MCF 10A (cell line): ENCODE measurements at regions not wholly inside any gene's neighbourhood (a gene's known extent, or its start where the extent isn't known, plus 50 kb on each side); places are given as distances from the start of the nearest gene placed in this dataset.

Experiments
- BruUV-seq: library from RNA; stranded (reverse); fragments of 400-500 nt; replicated peaks from 2 replicates; lab custom pipeline; 2021; lab: Mats Ljungman, UMichigan
- CTCF ChIA-PET: fragments of 300-600 bp; sonication (Branson Sonifier 250); formaldehyde crosslinking; extraction: SDS; loops from one replicate; lab custom pipeline; 2021; ENCODE audit warnings: antibody characterized with exemption, inconsistent platforms; lab: Yijun Ruan, JAX
- POLR2A ChIA-PET: fragments of 300-600, 350-650 bp; sonication (Branson Sonifier 250); formaldehyde crosslinking; extraction: SDS; loops from one replicate; lab custom pipeline; 2020; ENCODE audit warnings: antibody characterized with exemption, inconsistent platforms; lab: Yijun Ruan, JAX
- DNase-seq: peaks from one replicate; pipeline ENCODE4 v3.0.0-alpha.2; 2018; ENCODE audit not compliant: unreplicated experiment
- H3K27ac Mint-ChIP-seq: one replicate; pipeline ENCODE4 v1.8.0; 2022; ENCODE audit warnings: mild to moderate bottlenecking, low read depth, mixed read lengths; ENCODE audit not compliant: unreplicated experiment
- H3K27me3 Mint-ChIP-seq: one replicate; pipeline ENCODE4 v1.8.0; 2022; ENCODE audit warnings: mixed read lengths; ENCODE audit not compliant: insufficient read depth, unreplicated experiment
- H3K36me3 Mint-ChIP-seq: one replicate; pipeline ENCODE4 v1.8.0; 2022; ENCODE audit warnings: mild to moderate bottlenecking, moderate library complexity, mixed read lengths; ENCODE audit not compliant: insufficient read depth, unreplicated experiment
- H3K4me1 Mint-ChIP-seq: one replicate; pipeline ENCODE4 v1.8.0; 2022; ENCODE audit warnings: mixed read lengths; ENCODE audit not compliant: insufficient read depth, unreplicated experiment
- H3K4me3 Mint-ChIP-seq: one replicate; pipeline ENCODE4 v1.8.0; 2022; ENCODE audit warnings: mild to moderate bottlenecking, moderate library complexity, mixed read lengths; ENCODE audit not compliant: unreplicated experiment
- H3K9me3 Mint-ChIP-seq: one replicate; pipeline ENCODE4 v1.8.0; 2022; ENCODE audit warnings: mixed read lengths; ENCODE audit not compliant: unreplicated experiment
- intact Hi-C: fragments of 100-400 bp; cut with micrococcal nuclease; formaldehyde crosslinking; loops from 2 replicates; pipeline ENCODE4 v1.14.1; 2022
- TF ChIP-seq, protein P1 (sequence below): fragments of 200-600 bp; IDR thresholded peaks from one replicate; pipeline ENCODE4 v1.8.0; 2022; ENCODE audit warnings: antibody characterized with exemption, mild to moderate bottlenecking; ENCODE audit not compliant: unreplicated experiment

DNA sequence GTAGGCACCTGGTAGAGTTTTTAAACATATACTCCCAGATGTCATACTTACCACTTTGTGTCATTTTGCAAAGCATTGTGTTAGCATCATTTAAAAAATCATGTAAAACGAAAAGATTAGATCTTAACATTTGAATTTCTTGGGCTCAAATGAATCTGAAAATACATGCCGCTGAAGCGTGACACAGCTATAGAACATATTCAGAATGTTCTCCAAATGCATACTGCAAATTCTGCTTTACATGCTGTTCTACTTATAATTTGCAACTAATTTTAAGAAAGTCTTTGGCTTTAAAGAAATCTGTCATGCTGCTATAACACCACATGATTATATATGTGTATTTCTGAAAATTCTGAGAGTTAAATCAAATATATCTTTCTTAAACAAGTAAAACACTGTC, 109.2 kb upstream of the CAV2 start:
- H3K27me3 Mint-ChIP-seq, result no peaks in the 10 kb centered on the region
- H3K27ac Mint-ChIP-seq, result no peak overlapping the region
- no TSS peak for BruUV-seq
- H3K4me1 Mint-ChIP-seq, result peaks cover 24% of the 10 kb centered on the region
- H3K4me3 Mint-ChIP-seq, result no peak overlapping the region
- no peaks in the 10 kb centered on the region for H3K36me3 Mint-ChIP-seq
- TF ChIP-seq, protein P1, sequence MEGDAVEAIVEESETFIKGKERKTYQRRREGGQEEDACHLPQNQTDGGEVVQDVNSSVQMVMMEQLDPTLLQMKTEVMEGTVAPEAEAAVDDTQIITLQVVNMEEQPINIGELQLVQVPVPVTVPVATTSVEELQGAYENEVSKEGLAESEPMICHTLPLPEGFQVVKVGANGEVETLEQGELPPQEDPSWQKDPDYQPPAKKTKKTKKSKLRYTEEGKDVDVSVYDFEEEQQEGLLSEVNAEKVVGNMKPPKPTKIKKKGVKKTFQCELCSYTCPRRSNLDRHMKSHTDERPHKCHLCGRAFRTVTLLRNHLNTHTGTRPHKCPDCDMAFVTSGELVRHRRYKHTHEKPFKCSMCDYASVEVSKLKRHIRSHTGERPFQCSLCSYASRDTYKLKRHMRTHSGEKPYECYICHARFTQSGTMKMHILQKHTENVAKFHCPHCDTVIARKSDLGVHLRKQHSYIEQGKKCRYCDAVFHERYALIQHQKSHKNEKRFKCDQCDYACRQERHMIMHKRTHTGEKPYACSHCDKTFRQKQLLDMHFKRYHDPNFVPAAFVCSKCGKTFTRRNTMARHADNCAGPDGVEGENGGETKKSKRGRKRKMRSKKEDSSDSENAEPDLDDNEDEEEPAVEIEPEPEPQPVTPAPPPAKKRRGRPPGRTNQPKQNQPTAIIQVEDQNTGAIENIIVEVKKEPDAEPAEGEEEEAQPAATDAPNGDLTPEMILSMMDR, result no peak
- intact Hi-C loops, result no loop called here
- ChIA-PET CTCF (no interaction called here), POLR2A (no interaction called here)
- no peaks in the 10 kb centered on the region for H3K9me3 Mint-ChIP-seq
- DNase-seq, result no peak

DNA sequence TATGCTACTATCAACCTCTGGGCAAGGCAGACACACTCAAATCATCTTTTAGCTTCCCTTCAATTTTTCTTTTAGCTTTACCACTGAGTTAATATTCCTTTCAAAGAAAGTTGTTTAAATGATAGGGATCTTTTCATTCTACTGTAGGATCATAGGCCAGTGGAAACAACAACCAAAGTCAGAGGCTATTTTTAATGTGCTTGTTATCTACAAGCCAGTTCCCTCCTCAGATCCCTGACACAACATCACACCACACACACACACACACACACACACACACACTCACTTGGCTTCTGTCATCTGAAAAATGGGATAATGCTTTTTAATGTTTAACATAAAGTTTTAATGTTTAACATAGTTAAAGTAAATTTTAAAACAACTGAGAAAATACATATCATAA, 106.7 kb upstream of the CAV2 start:
- Mint-ChIP-seq H3K27ac (peak overlapping the region; percentile 80), H3K4me1 (peaks cover 29% of the 10 kb centered on the region), H3K27me3 (no peaks in the 10 kb centered on the region), H3K36me3 (no peaks in the 10 kb centered on the region), H3K9me3 (peaks cover 3% of the 10 kb centered on the region), H3K4me3 (no peak overlapping the region)
- intact Hi-C loops, result no loop called here
- CTCF ChIA-PET, result interaction anchor here (0.6 to 0.9 kb wide), 2 partner anchors 49 to 112 kb away, joined by 3 read pairs; no protein-coding TSS in a partner anchor
- POLR2A ChIA-PET, result interaction anchor here (0.7 to 1.6 kb wide), 6 partner anchors 9 to 186 kb away, joined by 3 to 9 read pairs (median 3); no protein-coding TSS in a partner anchor
- TF ChIP-seq, protein P1, result no peak
- no peak for DNase-seq
- BruUV-seq, result no TSS peak

DNA sequence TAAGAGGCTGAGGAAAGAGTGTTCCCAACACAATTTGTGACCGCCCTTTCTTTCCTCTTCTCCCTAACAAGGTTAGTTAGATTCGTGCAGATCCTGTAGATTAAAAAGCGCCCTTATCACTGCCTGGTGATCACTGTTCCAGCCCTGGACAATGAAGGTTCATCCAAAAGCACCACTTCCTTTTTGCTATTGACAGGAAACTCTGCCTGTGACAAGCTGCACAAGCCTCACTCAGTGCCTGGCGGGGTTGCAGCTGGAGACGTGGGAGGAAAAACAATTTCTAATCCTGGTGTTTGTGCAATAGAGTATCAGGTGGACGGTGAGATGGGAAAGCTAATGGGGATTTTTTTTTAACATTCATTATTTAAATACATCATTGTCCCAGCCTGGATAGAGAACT, 105.9 kb upstream of the CAV2 start:
- peaks cover 8% of the 10 kb centered on the region for H3K9me3 Mint-ChIP-seq
- no peaks in the 10 kb centered on the region for H3K27me3 Mint-ChIP-seq
- BruUV-seq, result no TSS peak
- POLR2A ChIA-PET, result interaction anchor here (0.7 to 2.4 kb wide), 13 partner anchors 8 to 185 kb away, joined by 3 to 9 read pairs (median 3); partner anchors contain the start of gene CAV2
- peak overlapping the region; percentile 80 for H3K27ac Mint-ChIP-seq
- peaks cover 29% of the 10 kb centered on the region for H3K4me1 Mint-ChIP-seq
- DNase-seq, result peak; percentile 74
- H3K4me3 Mint-ChIP-seq, result peak overlapping the region; percentile 19
- CTCF ChIA-PET, result interaction anchor here (0.5 to 0.9 kb wide), 2 partner anchors 49 to 101 kb away, joined by 3 read pairs; no protein-coding TSS in a partner anchor
- peaks cover 6% of the 10 kb centered on the region for H3K36me3 Mint-ChIP-seq
- TF ChIP-seq, protein P1, result no peak
- intact Hi-C loops, result no loop called here

DNA sequence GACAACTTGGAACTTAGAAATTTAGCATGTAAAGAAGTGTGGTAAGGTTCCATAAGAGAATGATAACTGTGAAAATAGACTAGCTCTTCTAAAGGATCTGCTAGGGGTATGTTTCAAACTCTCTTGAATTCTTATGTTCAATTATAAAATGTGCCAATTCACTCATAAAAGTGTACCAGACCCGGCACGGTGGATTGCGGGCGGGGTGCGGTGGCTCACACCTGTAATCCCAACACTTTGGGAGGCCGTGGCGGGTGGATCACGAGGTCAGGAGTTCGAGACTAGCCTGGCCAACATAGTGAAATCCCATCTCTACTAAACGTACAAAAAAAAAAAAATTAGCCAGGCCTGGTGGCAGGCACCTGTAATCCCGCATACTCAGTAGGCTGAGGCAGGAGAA, 105.4 kb upstream of the CAV2 start:
- DNase-seq, result no peak
- BruUV-seq, result no TSS peak
- TF ChIP-seq, protein P1, result no peak
- no peaks in the 10 kb centered on the region for H3K27me3 Mint-ChIP-seq
- H3K4me3 Mint-ChIP-seq, result peak overlapping the region; percentile 19
- intact Hi-C loops, result no loop called here
- peaks cover 8% of the 10 kb centered on the region for H3K9me3 Mint-ChIP-seq
- ChIA-PET CTCF (interaction anchor here (0.5 kb wide), 1 partner anchor 102 kb away, joined by 3 read pairs; no protein-coding TSS in a partner anchor), POLR2A (interaction anchor here (0.8 to 2.4 kb wide), 11 partner anchors 9 to 163 kb away, joined by 3 to 9 read pairs (median 3); partner anchors contain the start of gene CAV2)
- peaks cover 29% of the 10 kb centered on the region for H3K4me1 Mint-ChIP-seq
- peaks cover 6% of the 10 kb centered on the region for H3K36me3 Mint-ChIP-seq
- peak overlapping the region; percentile 80 for H3K27ac Mint-ChIP-seq
